ENCODE measurements at regions not wholly inside any gene's neighbourhood (a gene's known extent, or its start where the extent isn't known, plus 50 kb on each side); places are given as distances from the start of the nearest gene placed in this dataset.

- no peak for DNase-seq
Observed at GRCh38 chr4:57554556-57555092, 444.4 kb upstream of the IGFBP7 start.

GRCh38 chr4:57553728-57554127 is 443.5 kb upstream of the IGFBP7 start:
- no peak for DNase-seq

- DNase-seq, result no peak
Observed at GRCh38 chr4:57550198-57550597, 440.0 kb upstream of the IGFBP7 start.

- no peak for DNase-seq
Observed at GRCh38 chr4:57548856-57549255, 438.7 kb upstream of the IGFBP7 start.

- DNase-seq, result no peak
Observed at GRCh38 chr4:57544811-57545654, 434.8 kb upstream of the IGFBP7 start.

- DNase-seq, result no peak
Observed at GRCh38 chr4:57504797-57505530, 394.8 kb upstream of the IGFBP7 start.

- no peak for DNase-seq
Observed at GRCh38 chr4:57504139-57504538, 394.0 kb upstream of the IGFBP7 start.

GRCh38 chr4:57501720-57502119 is 391.5 kb upstream of the IGFBP7 start:
- DNase-seq, result peak; percentile 97

- DNase-seq, result peak; percentile 88
Observed at GRCh38 chr4:57499786-57500185, 389.6 kb upstream of the IGFBP7 start.

GRCh38 chr4:57498251-57498650 is 388.1 kb upstream of the IGFBP7 start:
- no peak for DNase-seq

- DNase-seq, result no peak
Observed at GRCh38 chr4:57496697-57497471, 386.7 kb upstream of the IGFBP7 start.

GRCh38 chr4:57494821-57495220 is 384.6 kb upstream of the IGFBP7 start:
- no peak for DNase-seq

- peak; percentile 38 for DNase-seq
Observed at GRCh38 chr4:57492251-57492878, 382.2 kb upstream of the IGFBP7 start.

- DNase-seq, result no peak
Observed at GRCh38 chr4:57491388-57491787, 381.2 kb upstream of the IGFBP7 start.

GRCh38 chr4:57490520-57491255 is 380.5 kb upstream of the IGFBP7 start:
- peak; percentile 85 for DNase-seq

- no peak for DNase-seq
Observed at GRCh38 chr4:57488366-57489162, 378.4 kb upstream of the IGFBP7 start.

GRCh38 chr4:57475424-57475823 is 365.2 kb upstream of the IGFBP7 start:
- no peak for DNase-seq

GRCh38 chr4:57465321-57466056 is 355.3 kb upstream of the IGFBP7 start:
- no peak for DNase-seq

GRCh38 chr4:57462843-57463242 is 352.7 kb upstream of the IGFBP7 start:
- no peak for DNase-seq

GRCh38 chr4:57460967-57461366 is 350.8 kb upstream of the IGFBP7 start:
- no peak for DNase-seq
